H1 (cell line): ENCODE measurements at regions not wholly inside any gene's neighbourhood (a gene's known extent, or its start where the extent isn't known, plus 50 kb on each side); places are given as distances from the start of the nearest gene placed in this dataset.

Source experiments
- CBX8 ChIP-seq: fragments of 300-800, 300-1000 bp; sonication (generic); IDR thresholded peaks from 2 replicates; pipeline ENCODE4 v1.7.1; 2016; ENCODE audit warnings: low read depth, low read length, borderline replicate concordance

- TF ChIP-seq CBX8: no peak
These were observed 146.2 kb downstream of the FAM83B start (continued) for GRCh38 chr6:54992789-54993188.
